Naive thymus-derived CD4-positive, alpha-beta T cell (primary cell): ENCODE measurements at regions not wholly inside any gene's neighbourhood (a gene's known extent, or its start where the extent isn't known, plus 50 kb on each side); places are given as distances from the start of the nearest gene placed in this dataset.

Source experiments
- ATAC-seq: fragments of 150-1000 bp; cut with Tn5 transposase; 2 replicates; pipeline ENCODE4 v1.10.0; 2021; ENCODE audit warnings: mild to moderate bottlenecking, moderate library complexity
- CTCF ChIA-PET: fragments of 350-600 bp; sonication (Branson Sonifier 250); formaldehyde crosslinking; loops from one replicate; lab custom pipeline; 2021; ENCODE audit warnings: antibody characterized with exemption; lab: Charles Lee
- POLR2A ChIA-PET: fragments of 350-600 bp; sonication (Branson Sonifier 250); formaldehyde crosslinking; loops from one replicate; lab custom pipeline; 2021; ENCODE audit warnings: antibody characterized with exemption, inconsistent platforms; lab: Charles Lee
- DNase-seq, 9 donors: peaks; one replicate each; pipeline versions ENCODE4 v3.0.0 to v3.0.0-alpha.2; 2020 to 2022; ENCODE audit warnings: mixed read lengths in 1 of 9
- H3K27ac ChIP-seq: one replicate; pipeline ENCODE4 v1.7.0; 2013; ENCODE audit warnings: mild to moderate bottlenecking, low read depth, low read length, moderate library complexity
- H3K27me3 ChIP-seq, 2 donors: one replicate each; pipeline ENCODE4 v1.7.0; 2013; ENCODE audit warnings: low read length in 2 of 2, mild to moderate bottlenecking in 2 of 2, moderate library complexity in 2 of 2; ENCODE audit not compliant: control insufficient read depth in 2 of 2, insufficient read depth in 2 of 2
- H3K36me3 ChIP-seq, 3 experiments: 1 replicate in 2 of 3; 2 replicates in 1 of 3; pipeline ENCODE4 v1.7.0; 2013; ENCODE audit warnings: low read length in 3 of 3, mild to moderate bottlenecking in 3 of 3, moderate library complexity in 1 of 3; ENCODE audit not compliant: insufficient read depth in 3 of 3, control insufficient read depth in 2 of 3
- H3K4me1 ChIP-seq, 2 donors: one replicate each; pipeline ENCODE4 v1.7.0; 2013; ENCODE audit warnings: low read length in 2 of 2, mild to moderate bottlenecking in 2 of 2, moderate library complexity in 1 of 2; ENCODE audit not compliant: control insufficient read depth in 2 of 2, insufficient read depth in 2 of 2
- H3K4me3 ChIP-seq: 2 replicates; pipeline ENCODE4 v1.7.0; 2013; ENCODE audit warnings: mild to moderate bottlenecking, low read length
- H3K9me3 ChIP-seq, 3 experiments: 1 replicate in 2 of 3; 2 replicates in 1 of 3; pipeline ENCODE4 v1.7.0; 2013; ENCODE audit warnings: low read length in 3 of 3; ENCODE audit not compliant: control insufficient read depth in 2 of 3
- H3K27ac Mint-ChIP-seq, 9 donors: one replicate each; pipeline ENCODE4 v1.8.0; 2020 to 2022; ENCODE audit warnings: mixed read lengths in 9 of 9, mild to moderate bottlenecking in 8 of 9, moderate library complexity in 5 of 9, inconsistent platforms in 2 of 9
- H3K27me3 Mint-ChIP-seq, 5 donors: one replicate each; pipeline ENCODE4 v1.8.0; 2021 to 2022; ENCODE audit warnings: mixed read lengths in 5 of 5, mild to moderate bottlenecking in 1 of 5
- H3K36me3 Mint-ChIP-seq, 5 donors: one replicate each; pipeline ENCODE4 v1.8.0; 2020 to 2022; ENCODE audit warnings: mixed read lengths in 5 of 5, mild to moderate bottlenecking in 3 of 5, inconsistent platforms in 1 of 5
- H3K4me1 Mint-ChIP-seq, 7 donors: one replicate each; pipeline ENCODE4 v1.8.0; 2020 to 2022; ENCODE audit warnings: mixed read lengths in 7 of 7, mild to moderate bottlenecking in 3 of 7, inconsistent platforms in 1 of 7
- H3K4me3 Mint-ChIP-seq, 10 donors: one replicate each; pipeline ENCODE4 v1.8.0; 2020 to 2022; ENCODE audit warnings: mild to moderate bottlenecking in 10 of 10, mixed read lengths in 10 of 10, moderate library complexity in 6 of 10, inconsistent platforms in 2 of 10
- H3K9me3 Mint-ChIP-seq, 11 donors: one replicate each; pipeline ENCODE4 v1.8.0; 2020 to 2022; ENCODE audit warnings: mixed read lengths in 11 of 11, mild to moderate bottlenecking in 4 of 11, inconsistent platforms in 1 of 11, moderate library complexity in 1 of 11
- intact Hi-C, 2 donors: fragments of 100-400 bp; cut with micrococcal nuclease; formaldehyde crosslinking; loops; one replicate each; pipeline ENCODE4 v1.15.1; 2023

DNA sequence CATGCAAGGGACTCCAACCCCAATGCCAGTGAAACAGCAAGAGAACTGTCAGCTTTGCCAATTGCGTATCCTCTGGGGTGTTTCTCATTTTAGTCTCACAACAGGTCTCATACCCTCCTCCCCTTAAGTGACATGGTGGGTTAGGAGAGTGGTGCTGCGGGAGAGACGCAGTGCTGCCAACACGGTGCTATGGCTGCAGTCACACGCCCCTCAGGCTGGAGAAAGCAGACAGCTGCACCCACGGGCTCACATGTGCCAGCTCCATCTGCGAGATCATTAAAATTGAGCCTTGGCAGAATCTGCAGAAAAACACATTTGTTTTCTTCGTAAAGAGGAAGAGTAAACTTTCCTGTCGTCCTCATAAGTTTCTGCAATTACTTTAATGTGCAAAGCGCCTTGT is 114.7 kb downstream of the ANKRD60 start:
- POLR2A ChIA-PET, result no interaction called here
- Mint-ChIP-seq H3K4me1 (no peaks in the 10 kb centered on the region), H3K27me3 (peaks cover 15 to 54% (median 35%) of the 10 kb centered on the region in 5 donors), H3K36me3 (peaks cover 0 to 11% (median 3%) of the 10 kb centered on the region in 5 donors), H3K4me3 (no peak overlapping the region), H3K27ac (no peak overlapping the region), H3K9me3 (peaks cover 3 to 42% (median 14%) of the 10 kb centered on the region in 11 donors)
- no peak overlapping the region for H3K4me3 ChIP-seq
- CTCF ChIA-PET, result no interaction called here
- H3K27me3 ChIP-seq, result no peaks in the 10 kb centered on the region
- H3K4me1 ChIP-seq, result no peaks in the 10 kb centered on the region
- ATAC-seq, result no peak
- DNase-seq, result no peak
- peaks cover 0 to 8% (median 0%) of the 10 kb centered on the region in 3 experiments for H3K9me3 ChIP-seq
- no peak overlapping the region for H3K27ac ChIP-seq
- H3K36me3 ChIP-seq, result no peaks in the 10 kb centered on the region
- intact Hi-C loops, result no loop called here

- Histone ChIP-seq H3K9me3 (peaks cover 0 to 8% (median 0%) of the 10 kb centered on the region in 3 experiments), H3K36me3 (no peaks in the 10 kb centered on the region), H3K27me3 (no peaks in the 10 kb centered on the region), H3K27ac (no peak overlapping the region), H3K4me3 (no peak overlapping the region), H3K4me1 (no peaks in the 10 kb centered on the region)
- H3K36me3 Mint-ChIP-seq, result peaks cover 0 to 11% (median 2%) of the 10 kb centered on the region in 5 donors
- POLR2A ChIA-PET, result no interaction called here
- no peak for DNase-seq
- H3K27me3 Mint-ChIP-seq, result peaks cover 13 to 51% (median 26%) of the 10 kb centered on the region in 5 donors
- no peaks in the 10 kb centered on the region for H3K4me1 Mint-ChIP-seq
- no peak overlapping the region for H3K4me3 Mint-ChIP-seq
- intact Hi-C loops, result no loop called here
- H3K9me3 Mint-ChIP-seq, result peaks cover 0 to 32% (median 7%) of the 10 kb centered on the region in 11 donors
- no peak overlapping the region for H3K27ac Mint-ChIP-seq
- no peak for ATAC-seq
- CTCF ChIA-PET, result no interaction called here
Measured at GRCh38 chr20:58112017-58112781, 116.3 kb downstream of the ANKRD60 start.

- Mint-ChIP-seq H3K36me3 (peaks cover 0 to 4% (median 0%) of the 10 kb centered on the region in 5 donors), H3K4me1 (no peaks in the 10 kb centered on the region), H3K27ac (no peak overlapping the region), H3K27me3 (peaks cover 8 to 47% (median 20%) of the 10 kb centered on the region in 5 donors), H3K9me3 (peaks cover 0 to 25% (median 5%) of the 10 kb centered on the region in 11 donors), H3K4me3 (no peak overlapping the region)
- no peaks in the 10 kb centered on the region for H3K4me1 ChIP-seq
- no peaks in the 10 kb centered on the region for H3K36me3 ChIP-seq
- ATAC-seq (no peak), DNase-seq (no peak)
- H3K27ac ChIP-seq, result no peak overlapping the region
- intact Hi-C loops, result no loop called here
- H3K9me3 ChIP-seq, result peaks cover 0 to 8% (median 0%) of the 10 kb centered on the region in 3 experiments
- no peak overlapping the region for H3K4me3 ChIP-seq
- H3K27me3 ChIP-seq, result no peaks in the 10 kb centered on the region
- ChIA-PET CTCF (no interaction called here), POLR2A (no interaction called here)
Measured at GRCh38 chr20:58111310-58112016, 117.0 kb downstream of the ANKRD60 start.

GRCh38 chr20:58109918-58110635 is 118.4 kb downstream of the ANKRD60 start:
- intact Hi-C loops, result no loop called here
- no peak for DNase-seq
- CTCF ChIA-PET, result no interaction called here
- peaks cover 0 to 8% (median 0%) of the 10 kb centered on the region in 3 experiments for H3K9me3 ChIP-seq
- no peaks in the 10 kb centered on the region for H3K4me1 ChIP-seq
- Mint-ChIP-seq H3K27me3 (peaks cover 8 to 33% (median 17%) of the 10 kb centered on the region in 5 donors), H3K4me1 (no peaks in the 10 kb centered on the region), H3K36me3 (peaks cover 0 to 4% (median 0%) of the 10 kb centered on the region in 5 donors), H3K4me3 (no peak overlapping the region), H3K9me3 (peaks cover 0 to 21% (median 6%) of the 10 kb centered on the region in 11 donors), H3K27ac (no peak overlapping the region)
- H3K27me3 ChIP-seq, result no peaks in the 10 kb centered on the region
- H3K36me3 ChIP-seq, result no peaks in the 10 kb centered on the region
- H3K27ac ChIP-seq, result no peak overlapping the region
- H3K4me3 ChIP-seq, result no peak overlapping the region
- ATAC-seq, result no peak
- POLR2A ChIA-PET, result no interaction called here

DNA sequence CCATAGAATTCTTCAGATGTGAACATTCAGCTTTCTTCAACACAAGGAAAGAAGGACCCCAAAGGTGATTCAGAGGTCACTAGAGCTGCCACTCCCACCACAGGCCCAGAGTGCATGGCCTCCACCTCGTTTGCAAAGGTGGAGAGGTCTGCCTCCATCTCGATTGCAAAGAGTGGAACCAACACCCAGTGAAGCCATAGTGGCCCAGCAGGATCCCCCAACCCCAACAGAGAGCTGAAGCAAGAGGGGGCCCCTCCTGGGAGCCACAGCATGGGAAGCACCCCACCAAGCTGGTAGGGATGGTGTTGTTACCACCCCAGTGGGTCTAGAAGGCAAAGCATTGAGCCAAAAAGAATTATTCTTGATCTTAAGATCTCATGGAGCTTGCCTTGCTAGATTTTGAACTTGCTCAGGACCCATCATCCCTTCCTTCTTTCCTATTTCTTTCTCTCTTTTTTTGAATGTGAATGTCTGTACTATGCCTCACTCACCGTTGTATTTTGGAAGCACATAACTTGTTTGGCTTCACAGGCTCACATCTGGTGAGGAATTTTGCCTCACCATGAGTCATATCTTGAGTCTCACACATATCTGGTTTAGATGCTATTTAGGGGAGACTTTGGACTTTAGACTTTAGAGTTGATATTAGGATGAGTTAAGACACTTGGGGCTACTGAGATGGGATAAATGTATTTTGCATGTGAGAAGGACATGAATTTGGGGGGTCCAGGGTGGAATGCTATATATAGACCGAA is 119.2 kb downstream of the ANKRD60 start:
- DNase-seq (no peak), ATAC-seq (no peak)
- Mint-ChIP-seq H3K4me1 (no peaks in the 10 kb centered on the region), H3K36me3 (peaks cover 0 to 4% (median 0%) of the 10 kb centered on the region in 5 donors), H3K27me3 (peaks cover 8 to 29% (median 22%) of the 10 kb centered on the region in 5 donors), H3K27ac (no peak overlapping the region), H3K9me3 (peaks cover 0 to 21% (median 6%) of the 10 kb centered on the region in 11 donors), H3K4me3 (no peak overlapping the region)
- H3K27me3 ChIP-seq, result no peaks in the 10 kb centered on the region
- intact Hi-C loops, result no loop called here
- no peak overlapping the region for H3K27ac ChIP-seq
- ChIA-PET POLR2A (no interaction called here), CTCF (no interaction called here)
- peaks cover 0 to 8% (median 0%) of the 10 kb centered on the region in 3 experiments for H3K9me3 ChIP-seq
- no peak overlapping the region for H3K4me3 ChIP-seq
- no peaks in the 10 kb centered on the region for H3K36me3 ChIP-seq
- H3K4me1 ChIP-seq, result no peaks in the 10 kb centered on the region

GRCh38 chr20:58107533-58107932 is 120.9 kb downstream of the ANKRD60 start:
- no peak for ATAC-seq
- Mint-ChIP-seq H3K4me3 (no peak overlapping the region), H3K36me3 (peaks cover 0 to 4% (median 0%) of the 10 kb centered on the region in 5 donors), H3K9me3 (peaks cover 0 to 21% (median 6%) of the 10 kb centered on the region in 11 donors), H3K27ac (no peak overlapping the region), H3K4me1 (no peaks in the 10 kb centered on the region), H3K27me3 (peaks cover 9 to 36% (median 14%) of the 10 kb centered on the region in 5 donors)
- POLR2A ChIA-PET, result interaction anchor here (0.6 kb wide), 1 partner anchor 1614 kb away, joined by 3 read pairs; no protein-coding TSS in a partner anchor
- Histone ChIP-seq H3K27ac (no peak overlapping the region), H3K36me3 (no peaks in the 10 kb centered on the region), H3K4me1 (no peaks in the 10 kb centered on the region), H3K27me3 (no peaks in the 10 kb centered on the region), H3K9me3 (peaks cover 0 to 8% (median 0%) of the 10 kb centered on the region in 3 experiments), H3K4me3 (no peak overlapping the region)
- CTCF ChIA-PET, result no interaction called here
- intact Hi-C loops, result no loop called here
- no peak for DNase-seq
